G401.6 (cell line): ENCODE measurements at regions not wholly inside any gene's neighbourhood (a gene's known extent, or its start where the extent isn't known, plus 50 kb on each side); places are given as distances from the start of the nearest gene placed in this dataset.

ENCODE experiments used
- FAIRE-seq: peaks from 2 replicates; lab custom pipeline; 2012; peaks lifted over from hg19 to GRCh38; lab: Jason Lieb, UNC

- no peak for FAIRE-seq
These were observed 71.9 kb upstream of the GALNT5 start for GRCh38 chr2:157185476-157186227.

- no peak for FAIRE-seq
These were observed 67.4 kb upstream of the GALNT5 start for GRCh38 chr2:157190151-157190550.

GRCh38 chr2:157191186-157191585 is 66.3 kb upstream of the GALNT5 start:
- no peak for FAIRE-seq

- no peak for FAIRE-seq
These were observed 64.8 kb upstream of the GALNT5 start for GRCh38 chr2:157192445-157193423.

DNA sequence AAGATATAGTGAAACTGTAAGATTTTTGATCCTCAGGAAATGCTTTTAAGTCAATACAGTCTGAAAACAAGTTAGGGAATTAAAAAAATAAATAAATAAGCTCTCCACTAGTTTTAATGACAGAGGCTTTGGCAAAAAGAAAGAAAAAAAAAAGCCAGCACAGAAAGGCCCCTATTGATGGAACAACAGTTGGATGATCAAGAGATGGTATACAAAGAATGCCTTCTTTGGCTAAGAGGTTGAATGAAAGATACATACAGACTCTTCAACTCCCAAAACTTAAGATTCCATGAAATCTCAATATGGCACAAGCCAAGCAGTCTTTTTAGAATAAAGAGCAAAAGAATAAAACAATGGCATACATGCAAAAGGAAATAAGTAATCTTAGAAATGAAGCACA is 64.0 kb upstream of the GALNT5 start:
- FAIRE-seq, result no peak

DNA sequence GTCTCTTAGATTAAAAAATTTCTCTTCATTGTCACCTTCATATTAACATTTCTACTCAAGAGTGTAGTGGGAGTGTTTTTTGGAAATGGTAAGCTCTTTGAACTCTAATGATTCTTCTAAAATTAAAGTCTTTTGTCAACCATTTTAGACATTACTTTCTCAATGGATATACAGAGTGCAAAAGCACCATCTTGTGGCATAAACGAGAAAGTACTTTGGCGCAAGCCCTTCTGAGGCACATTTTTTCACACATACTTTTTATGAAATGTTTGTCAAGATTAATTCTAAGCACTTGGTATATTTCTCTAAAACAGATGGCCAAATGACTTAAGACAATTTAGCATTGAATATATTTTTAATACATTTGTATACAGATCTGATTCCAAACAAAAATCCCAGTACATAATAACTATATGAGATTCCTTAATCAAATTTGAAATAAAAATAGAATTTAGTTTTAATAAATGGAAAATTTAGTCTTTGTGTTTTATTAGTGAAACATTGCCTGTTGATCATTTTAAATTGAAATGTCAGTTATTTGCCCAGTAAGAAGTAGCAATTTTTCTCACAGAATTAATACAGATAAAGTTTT is 63.3 kb upstream of the GALNT5 start:
- peak; percentile 94 for FAIRE-seq

GRCh38 chr2:157194844-157195243 is 62.7 kb upstream of the GALNT5 start:
- no peak for FAIRE-seq

GRCh38 chr2:157196956-157197355 is 60.5 kb upstream of the GALNT5 start:
- no peak for FAIRE-seq

- FAIRE-seq, result no peak
These were observed 59.7 kb upstream of the GALNT5 start for GRCh38 chr2:157197848-157198247.

DNA sequence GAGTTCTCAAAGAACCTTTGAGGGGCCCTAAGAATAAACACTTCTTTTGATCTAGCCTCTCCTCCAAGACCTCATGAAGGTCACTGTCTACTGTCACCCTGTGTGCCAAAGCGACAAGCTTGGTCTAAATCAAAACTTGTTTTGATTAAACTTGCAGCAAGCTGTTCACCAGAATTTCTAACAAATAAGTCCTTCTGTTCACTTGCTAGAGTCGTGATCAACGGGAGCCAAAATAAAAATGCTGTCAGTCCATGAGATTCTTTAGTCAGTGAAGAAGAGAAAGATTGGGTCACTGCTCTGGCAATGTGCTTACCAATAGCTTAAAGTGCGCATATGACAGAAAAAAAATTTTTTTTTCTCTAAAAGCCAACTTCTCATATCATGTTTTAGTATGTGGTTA is 53.9 kb upstream of the GALNT5 start:
- no peak for FAIRE-seq

- no peak for FAIRE-seq
These were observed 53.1 kb upstream of the GALNT5 start for GRCh38 chr2:157204401-157204800.

- no peak for FAIRE-seq
These were observed 50.6 kb upstream of the GALNT5 start for GRCh38 chr2:157206916-157207315.
